WTC11 (cell line): ENCODE measurements at regions not wholly inside any gene's neighbourhood (a gene's known extent, or its start where the extent isn't known, plus 50 kb on each side); places are given as distances from the start of the nearest gene placed in this dataset.

Experiments
- ATAC-seq: fragments of 200-7000 bp; cut with Tn5 transposase; 2 replicates; pipeline ENCODE4 v1.10.0; 2021; ENCODE audit warnings: mild to moderate bottlenecking, moderate library complexity
- CTCF ChIA-PET: fragments of 300-600 bp; sonication (Branson Sonifier 250); formaldehyde crosslinking; loops from one replicate; lab custom pipeline; 2021; ENCODE audit warnings: antibody characterized with exemption; lab: Charles Lee
- POLR2A ChIA-PET: fragments of 350-600 bp; sonication (Branson Sonifier 250); formaldehyde crosslinking; loops from one replicate; lab custom pipeline; 2021; ENCODE audit warnings: antibody characterized with exemption; lab: Charles Lee
- DNase-seq: peaks from one replicate; pipeline ENCODE4 v3.0.0; 2021; ENCODE audit warnings: low spot score
- H3K27ac Mint-ChIP-seq: 2 replicates; pipeline ENCODE4 v1.8.0; 2021; ENCODE audit warnings: mixed read lengths
- H3K27me3 Mint-ChIP-seq: 2 replicates; pipeline ENCODE4 v1.8.0; 2021; ENCODE audit warnings: low read depth, mild to moderate bottlenecking, moderate library complexity, mixed read lengths
- H3K36me3 Mint-ChIP-seq: 2 replicates; pipeline ENCODE4 v1.8.0; 2021; ENCODE audit warnings: mixed read lengths
- H3K4me1 Mint-ChIP-seq: 2 replicates; pipeline ENCODE4 v1.8.0; 2022; ENCODE audit warnings: mixed read lengths
- H3K4me3 Mint-ChIP-seq: 2 replicates; pipeline ENCODE4 v1.8.0; 2021; ENCODE audit warnings: mild to moderate bottlenecking, moderate library complexity, mixed read lengths
- H3K9me3 Mint-ChIP-seq: 2 replicates; pipeline ENCODE4 v1.8.0; 2021; ENCODE audit warnings: mixed read lengths
- ATF3 ChIP-seq: sonication (generic); formaldehyde crosslinking; conservative IDR thresholded peaks from 2 replicates; pipeline ENCODE4 v1.8.1; 2022; ENCODE audit warnings: mild to moderate bottlenecking, missing genetic modification reagents
- ATF6 ChIP-seq: sonication (generic); formaldehyde crosslinking; IDR thresholded peaks from 2 replicates; pipeline ENCODE4 v1.8.1; 2023; ENCODE audit warnings: mild to moderate bottlenecking, missing genetic modification reagents
- CBFB ChIP-seq: sonication (generic); formaldehyde crosslinking; IDR thresholded peaks from 2 replicates; pipeline ENCODE4 v1.8.1; 2022; ENCODE audit warnings: mild to moderate bottlenecking, low read depth, missing genetic modification reagents
- CREB1 ChIP-seq: sonication (generic); formaldehyde crosslinking; IDR thresholded peaks from 2 replicates; pipeline ENCODE4 v1.8.0; 2023; ENCODE audit warnings: mild to moderate bottlenecking, missing genetic modification reagents
- ERG ChIP-seq: fragments of 250-450 bp; sonication (Bioruptor Pico); IDR thresholded peaks from 2 replicates; pipeline ENCODE4 v1.8.0; 2021; ENCODE audit warnings: mild to moderate bottlenecking
- ESRRA ChIP-seq: sonication (generic); formaldehyde crosslinking; IDR thresholded peaks from 2 replicates; pipeline ENCODE4 v1.8.1; 2022; ENCODE audit warnings: mild to moderate bottlenecking, missing genetic modification reagents, borderline replicate concordance
- FOXP1 ChIP-seq: sonication (generic); formaldehyde crosslinking; IDR thresholded peaks from 2 replicates; pipeline ENCODE4 v1.8.0; 2022; ENCODE audit warnings: missing genetic modification reagents, mild to moderate bottlenecking, moderate library complexity, borderline replicate concordance
- IRF2 ChIP-seq: sonication (generic); formaldehyde crosslinking; IDR thresholded peaks from 2 replicates; pipeline ENCODE4 v1.8.0; 2022; ENCODE audit warnings: low read depth, missing genetic modification reagents, borderline replicate concordance
- MYBL2 ChIP-seq: sonication (generic); formaldehyde crosslinking; IDR thresholded peaks from 2 replicates; pipeline ENCODE4 v1.8.1; 2023; ENCODE audit warnings: mild to moderate bottlenecking, moderate library complexity, missing genetic modification reagents
- NFATC4 ChIP-seq: fragments of 250-450 bp; sonication (Bioruptor Pico); IDR thresholded peaks from 2 replicates; pipeline ENCODE4 v1.9.0; 2021; ENCODE audit warnings: mild to moderate bottlenecking
- NFYB ChIP-seq: sonication (generic); formaldehyde crosslinking; conservative IDR thresholded peaks from 2 replicates; pipeline ENCODE4 v1.8.0; 2022; ENCODE audit warnings: low read depth, missing genetic modification reagents
- OVOL2 ChIP-seq: fragments of 250-450 bp; sonication (Bioruptor Pico); IDR thresholded peaks from 2 replicates; pipeline ENCODE4 v1.9.0; 2021; ENCODE audit warnings: mild to moderate bottlenecking, borderline replicate concordance
- PREB ChIP-seq: sonication (generic); formaldehyde crosslinking; IDR thresholded peaks from 2 replicates; pipeline ENCODE4 v1.8.1; 2022; ENCODE audit warnings: mild to moderate bottlenecking, missing genetic modification reagents, moderate library complexity, borderline replicate concordance
- TEAD1 ChIP-seq: sonication (generic); formaldehyde crosslinking; IDR thresholded peaks from 2 replicates; pipeline ENCODE4 v1.8.0; 2022; ENCODE audit warnings: mild to moderate bottlenecking, missing genetic modification reagents
- TP53 ChIP-seq: sonication (generic); formaldehyde crosslinking; IDR thresholded peaks from 2 replicates; pipeline ENCODE4 v1.8.1; 2023; ENCODE audit warnings: mild to moderate bottlenecking, missing genetic modification reagents
- ZNF121 ChIP-seq: sonication (generic); formaldehyde crosslinking; IDR thresholded peaks from 2 replicates; pipeline ENCODE4 v1.8.0; 2023; ENCODE audit warnings: missing genetic modification reagents
- ZNF219 ChIP-seq: sonication (generic); formaldehyde crosslinking; IDR thresholded peaks from 2 replicates; pipeline ENCODE4 v1.8.0; 2023; ENCODE audit warnings: missing genetic modification reagents, mild to moderate bottlenecking, borderline replicate concordance
- ZNF423 ChIP-seq: fragments of 250-450 bp; sonication (Bioruptor Pico); IDR thresholded peaks from 2 replicates; pipeline ENCODE4 v2.1.2; 2022; ENCODE audit warnings: mild to moderate bottlenecking, moderate library complexity

- ChIA-PET CTCF (interaction anchor here (0.6 to 1.3 kb wide), 4 partner anchors 10 to 206 kb away, joined by 3 read pairs; no protein-coding TSS in a partner anchor), POLR2A (no interaction called here)
- H3K27ac Mint-ChIP-seq = no peak overlapping the region
- TF ChIP-seq NFATC4 (CRISPR knock-in tag) = no peak
- no peak for TF ChIP-seq TP53
- TF ChIP-seq OVOL2 (CRISPR knock-in tag) = no peak
- no peak for TF ChIP-seq CBFB (CRISPR knock-in tag)
- no peak for TF ChIP-seq ESRRA (CRISPR knock-in tag)
- no peak for TF ChIP-seq ZNF219 (CRISPR knock-in tag)
- no peak for TF ChIP-seq MYBL2
- TF ChIP-seq PREB (CRISPR knock-in tag) = no peak
- TF ChIP-seq TEAD1 (CRISPR knock-in tag) = no peak
- no peak for TF ChIP-seq NFYB (CRISPR knock-in tag)
- no peak for TF ChIP-seq ATF6 (CRISPR knock-in tag)
- TF ChIP-seq ZNF423 (CRISPR knock-in tag) = no peak
- TF ChIP-seq, all 79 proteins: peak for 0
- peaks cover 25% of the 10 kb centered on the region for H3K4me1 Mint-ChIP-seq
- H3K36me3 Mint-ChIP-seq = no peaks in the 10 kb centered on the region
- H3K27me3 Mint-ChIP-seq = no peaks in the 10 kb centered on the region
- DNase-seq (no peak), ATAC-seq (peak; percentile 49)
- H3K4me3 Mint-ChIP-seq = no peak overlapping the region
- H3K9me3 Mint-ChIP-seq = no peaks in the 10 kb centered on the region
Observed at GRCh38 chr1:94596260-94596659, 54.7 kb upstream of the F3 start.

- peaks cover 25% of the 10 kb centered on the region for H3K4me1 Mint-ChIP-seq
- TF ChIP-seq TEAD1 (CRISPR knock-in tag) = no peak
- TF ChIP-seq FOXP1 (CRISPR knock-in tag) = no peak
- TF ChIP-seq IRF2 = no peak
- no peak for TF ChIP-seq ERG (CRISPR knock-in tag)
- no peak for TF ChIP-seq CREB1 (CRISPR knock-in tag)
- TF ChIP-seq ATF3 = no peak
- TF ChIP-seq, all 79 proteins: peak for 0
- Mint-ChIP-seq H3K9me3 (no peaks in the 10 kb centered on the region), H3K4me3 (no peak overlapping the region), H3K27ac (no peak overlapping the region), H3K27me3 (no peaks in the 10 kb centered on the region; the same call in 1 of the 2 replicates), H3K36me3 (no peaks in the 10 kb centered on the region)
- POLR2A ChIA-PET = no interaction called here
- CTCF ChIA-PET = interaction anchor here (0.6 to 1.3 kb wide), 3 partner anchors 11 to 207 kb away, joined by 3 read pairs; no protein-coding TSS in a partner anchor
- ATAC-seq (no peak), DNase-seq (no peak)
Observed at GRCh38 chr1:94595658-94596057, 54.1 kb upstream of the F3 start.

- Mint-ChIP-seq H3K27me3 (no peaks in the 10 kb centered on the region; the same call in 1 of the 2 replicates), H3K36me3 (no peaks in the 10 kb centered on the region), H3K27ac (no peak overlapping the region), H3K9me3 (no peaks in the 10 kb centered on the region), H3K4me3 (no peak overlapping the region), H3K4me1 (peaks cover 17% of the 10 kb centered on the region)
- no peak for TF ChIP-seq ZNF121 (CRISPR knock-in tag)
- TF ChIP-seq MYBL2 = no peak
- POLR2A ChIA-PET = interaction anchor here (1.8 kb wide), 1 partner anchor 10 kb away, joined by 7 read pairs; no protein-coding TSS in a partner anchor
- no peak for DNase-seq
- no peak for ATAC-seq
- CTCF ChIA-PET = interaction anchor here (0.7 to 1.0 kb wide), 2 partner anchors 13 to 209 kb away, joined by 3 read pairs; no protein-coding TSS in a partner anchor
Observed at GRCh38 chr1:94593611-94594010, 52.1 kb upstream of the F3 start.
